A673 (cell line): ENCODE measurements at regions not wholly inside any gene's neighbourhood (a gene's known extent, or its start where the extent isn't known, plus 50 kb on each side); places are given as distances from the start of the nearest gene placed in this dataset.
"Not testable (repeated sequence)": the region's sequence is repeated elsewhere in the genome, so short reads cannot be mapped to it uniquely, and the experiment has no call there.

ENCODE experiments used
- BruUV-seq: library from RNA; stranded (reverse); fragments of 400-500 nt; replicated peaks from 2 replicates; lab custom pipeline; 2021; lab: Mats Ljungman, UMichigan
- CTCF ChIA-PET: fragments of 300-600 bp; sonication (Branson Sonifier 250); formaldehyde crosslinking; loops from one replicate; lab custom pipeline; 2022; ENCODE audit warnings: antibody characterized with exemption; lab: Charles Lee
- POLR2A ChIA-PET: fragments of 300-600 bp; sonication (Branson Sonifier 250); formaldehyde crosslinking; loops from one replicate; lab custom pipeline; 2022; ENCODE audit warnings: antibody characterized with exemption; ENCODE audit not compliant: low non-redundant PET; lab: Charles Lee
- DNase-seq: peaks from one replicate; pipeline ENCODE4 v3.0.0-alpha.2; 2015; ENCODE audit warnings: low spot score
- H3K27ac ChIP-seq: fragments of 200-600 bp; sonication (generic); 2 replicates; pipeline ENCODE4 v1.5.1; 2016; ENCODE audit warnings: mixed run types, low read depth, mild to moderate bottlenecking, mixed read lengths, antibody characterized with exemption, low read length; ENCODE audit not compliant: poor library complexity, severe bottlenecking
- H3K27me3 ChIP-seq: fragments of 200-600 bp; sonication (generic); replicated peaks from 2 replicates; pipeline ENCODE4 v1.6.1; 2017; ENCODE audit warnings: mixed run types, low read depth, mild to moderate bottlenecking, mixed read lengths, antibody characterized with exemption, low read length; ENCODE audit not compliant: insufficient read depth, poor library complexity
- H3K36me3 ChIP-seq: fragments of 200-600 bp; sonication (generic); 2 replicates; pipeline ENCODE4 v1.6.1; 2016; ENCODE audit warnings: mixed run types, mild to moderate bottlenecking, mixed read lengths, antibody characterized with exemption, low read length; ENCODE audit not compliant: insufficient read depth, poor library complexity, severe bottlenecking
- H3K4me1 ChIP-seq: fragments of 200-600 bp; sonication (generic); 2 replicates; pipeline ENCODE4 v1.6.1; 2017; ENCODE audit warnings: mixed run types, mild to moderate bottlenecking, mixed read lengths, antibody characterized with exemption, low read length; ENCODE audit not compliant: insufficient read depth, poor library complexity, severe bottlenecking
- H3K4me3 ChIP-seq: fragments of 200-600 bp; sonication (generic); 2 replicates; pipeline ENCODE4 v1.5.1; 2016; ENCODE audit warnings: low read depth, mixed run types, mild to moderate bottlenecking, mixed read lengths, low read length; ENCODE audit not compliant: poor library complexity, severe bottlenecking
- H3K9me3 ChIP-seq: fragments of 200-600 bp; sonication (generic); 2 replicates; pipeline ENCODE4 v1.6.1; 2016; ENCODE audit warnings: mixed run types, low read depth, mild to moderate bottlenecking, mixed read lengths, antibody characterized with exemption, low read length; ENCODE audit not compliant: poor library complexity, severe bottlenecking
- intact Hi-C: fragments of 100-400 bp; cut with micrococcal nuclease; formaldehyde crosslinking; loops from one replicate; pipeline ENCODE4 v1.10.0; 2022; ENCODE audit not compliant: unreplicated experiment

- H3K27me3 ChIP-seq, H3K4me1 ChIP-seq, CTCF ChIA-PET, DNase-seq, H3K4me3 ChIP-seq, H3K27ac ChIP-seq, BruUV-seq, H3K36me3 ChIP-seq, POLR2A ChIA-PET, H3K9me3 ChIP-seq, intact Hi-C loops: not testable (repeated sequence)
These were observed 64.8 kb downstream of the B4GALT7 start for GRCh38 chr5:177664737-177665136.

- CTCF ChIA-PET, H3K27me3 ChIP-seq, H3K4me3 ChIP-seq, intact Hi-C loops, POLR2A ChIA-PET, DNase-seq, H3K4me1 ChIP-seq, H3K9me3 ChIP-seq, H3K36me3 ChIP-seq, H3K27ac ChIP-seq, BruUV-seq: not testable (repeated sequence)
These were observed 65.2 kb downstream of the B4GALT7 start for GRCh38 chr5:177665172-177665571.

GRCh38 chr5:177665960-177666359 lies 66.0 kb downstream of the B4GALT7 start:
- CTCF ChIA-PET, intact Hi-C loops, H3K4me3 ChIP-seq, H3K9me3 ChIP-seq, H3K27me3 ChIP-seq, BruUV-seq, DNase-seq, H3K27ac ChIP-seq, H3K4me1 ChIP-seq, POLR2A ChIA-PET, H3K36me3 ChIP-seq: not testable (repeated sequence)

- H3K4me1 ChIP-seq, CTCF ChIA-PET, H3K27me3 ChIP-seq, H3K36me3 ChIP-seq, DNase-seq, intact Hi-C loops, POLR2A ChIA-PET, H3K9me3 ChIP-seq, H3K27ac ChIP-seq: not testable (repeated sequence)
- H3K4me3 ChIP-seq: peak overlapping the region; percentile 23
- BruUV-seq: TSS peak; percentile 69
These were observed 71.3 kb downstream of the B4GALT7 start for GRCh38 chr5:177671035-177671754.

- H3K27me3 ChIP-seq, H3K27ac ChIP-seq, H3K9me3 ChIP-seq, intact Hi-C loops, POLR2A ChIA-PET, BruUV-seq, CTCF ChIA-PET, H3K4me1 ChIP-seq, H3K36me3 ChIP-seq: not testable (repeated sequence)
- H3K4me3 ChIP-seq: peak overlapping the region; percentile 41
- peak; percentile 26 for DNase-seq
These were observed 72.1 kb downstream of the B4GALT7 start for GRCh38 chr5:177671755-177672690.
